ENCODE measurements at regions not wholly inside any gene's neighbourhood (a gene's known extent, or its start where the extent isn't known, plus 50 kb on each side); places are given as distances from the start of the nearest gene placed in this dataset.

- no peak for DNase-seq (ENCODE audit: low spot score)
Measured at GRCh38 chr2:146669735-146670134, 1175.1 kb upstream of the ACVR2A start.

- no peak for DNase-seq (ENCODE audit: low spot score)
Measured at GRCh38 chr2:146666340-146666739, 1178.5 kb upstream of the ACVR2A start.

- no peak for DNase-seq (ENCODE audit: low spot score)
Measured at GRCh38 chr2:146665800-146666199, 1179.0 kb upstream of the ACVR2A start.

GRCh38 chr2:146661473-146662096 is 1183.2 kb upstream of the ACVR2A start:
- DNase-seq (ENCODE audit: low spot score): no peak

- no peak for DNase-seq (ENCODE audit: low spot score)
Measured at GRCh38 chr2:146659976-146660375, 1184.9 kb upstream of the ACVR2A start.

- DNase-seq (ENCODE audit: low spot score): no peak
Measured at GRCh38 chr2:146652311-146652710, 1192.5 kb upstream of the ACVR2A start.

GRCh38 chr2:146651361-146651760 is 1193.5 kb upstream of the ACVR2A start:
- DNase-seq (ENCODE audit: low spot score): no peak

- DNase-seq (ENCODE audit: low spot score): no peak
Measured at GRCh38 chr2:146642066-146642465, 1202.8 kb upstream of the ACVR2A start.

GRCh38 chr2:146634230-146635097 is 1210.4 kb upstream of the ACVR2A start:
- DNase-seq (ENCODE audit: low spot score): no peak

- no peak for DNase-seq (ENCODE audit: low spot score)
Measured at GRCh38 chr2:146633159-146633558, 1211.7 kb upstream of the ACVR2A start.

- no peak for DNase-seq (ENCODE audit: low spot score)
Measured at GRCh38 chr2:146632707-146633106, 1212.1 kb upstream of the ACVR2A start.

GRCh38 chr2:146624430-146625160 is 1220.2 kb upstream of the ACVR2A start:
- DNase-seq (ENCODE audit: low spot score): no peak

GRCh38 chr2:146623771-146624170 is 1221.1 kb upstream of the ACVR2A start:
- DNase-seq (ENCODE audit: low spot score): no peak

GRCh38 chr2:146621656-146622055 is 1223.2 kb upstream of the ACVR2A start:
- DNase-seq (ENCODE audit: low spot score): no peak

- no peak for DNase-seq (ENCODE audit: low spot score)
Measured at GRCh38 chr2:146615778-146616177, 1229.1 kb upstream of the ACVR2A start.

- no peak for DNase-seq (ENCODE audit: low spot score)
Measured at GRCh38 chr2:146608490-146608889, 1236.3 kb upstream of the ACVR2A start.

GRCh38 chr2:146604521-146604920 is 1240.3 kb upstream of the ACVR2A start:
- no peak for DNase-seq (ENCODE audit: low spot score)

GRCh38 chr2:146602856-146603255 is 1242.0 kb upstream of the ACVR2A start:
- no peak for DNase-seq (ENCODE audit: low spot score)

GRCh38 chr2:146602383-146602782 is 1242.4 kb upstream of the ACVR2A start:
- no peak for DNase-seq (ENCODE audit: low spot score)

- DNase-seq (ENCODE audit: low spot score): no peak
Measured at GRCh38 chr2:146598791-146599190, 1246.0 kb upstream of the ACVR2A start.

- DNase-seq (ENCODE audit: low spot score): no peak
Measured at GRCh38 chr2:146597291-146597690, 1247.5 kb upstream of the ACVR2A start.

GRCh38 chr2:146591908-146592307 is 1252.9 kb upstream of the ACVR2A start:
- DNase-seq (ENCODE audit: low spot score): no peak

GRCh38 chr2:146587291-146587713 is 1257.5 kb upstream of the ACVR2A start:
- no peak for DNase-seq (ENCODE audit: low spot score)
